KOPT-K1 (cell line): ENCODE measurements at regions not wholly inside any gene's neighbourhood (a gene's known extent, or its start where the extent isn't known, plus 50 kb on each side); places are given as distances from the start of the nearest gene placed in this dataset.
"Not testable (repeated sequence)": the region's sequence is repeated elsewhere in the genome, so short reads cannot be mapped to it uniquely, and the experiment has no call there.

Experiments
- H3K27ac ChIP-seq: fragments of 200-600 bp; sonication (generic); 2 replicates; pipeline ENCODE4 v1.5.1; 2016; ENCODE audit warnings: antibody characterized with exemption, mild to moderate bottlenecking, low read depth, low read length; ENCODE audit not compliant: poor library complexity, severe bottlenecking
- H3K36me3 ChIP-seq: fragments of 200-600 bp; sonication (generic); 2 replicates; pipeline ENCODE4 v1.5.1; 2017; ENCODE audit warnings: antibody characterized with exemption, mild to moderate bottlenecking, low read length, moderate library complexity; ENCODE audit not compliant: insufficient read depth
- H3K9me3 ChIP-seq: fragments of 200-600 bp; sonication (generic); 2 replicates; pipeline ENCODE4 v1.5.1; 2017; ENCODE audit warnings: antibody characterized with exemption, low read length, mild to moderate bottlenecking; ENCODE audit not compliant: insufficient read depth, poor library complexity, severe bottlenecking

DNA sequence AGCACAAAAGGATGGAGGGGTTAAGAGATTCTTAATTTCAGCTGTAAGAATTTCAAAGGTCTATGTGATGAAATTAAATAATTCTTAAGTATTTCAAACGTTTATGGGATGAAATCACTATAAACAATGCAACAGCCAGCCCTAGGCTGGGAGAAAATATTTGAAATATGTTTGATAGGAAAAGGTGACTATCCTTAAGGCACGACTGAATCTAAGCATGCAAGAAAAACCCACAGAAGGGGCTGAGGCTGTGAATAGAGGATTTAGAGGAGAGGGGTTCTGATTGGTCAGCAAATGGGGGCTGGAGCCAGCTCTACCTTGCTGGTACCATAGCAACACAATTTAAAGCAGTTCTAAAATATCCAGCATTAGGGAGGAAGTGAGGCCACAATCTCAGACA, 220.8 kb upstream of the ATP10A start:
- H3K9me3 ChIP-seq = no peaks in the 10 kb centered on the region
- no peaks in the 10 kb centered on the region for H3K36me3 ChIP-seq
- no peak overlapping the region for H3K27ac ChIP-seq

DNA sequence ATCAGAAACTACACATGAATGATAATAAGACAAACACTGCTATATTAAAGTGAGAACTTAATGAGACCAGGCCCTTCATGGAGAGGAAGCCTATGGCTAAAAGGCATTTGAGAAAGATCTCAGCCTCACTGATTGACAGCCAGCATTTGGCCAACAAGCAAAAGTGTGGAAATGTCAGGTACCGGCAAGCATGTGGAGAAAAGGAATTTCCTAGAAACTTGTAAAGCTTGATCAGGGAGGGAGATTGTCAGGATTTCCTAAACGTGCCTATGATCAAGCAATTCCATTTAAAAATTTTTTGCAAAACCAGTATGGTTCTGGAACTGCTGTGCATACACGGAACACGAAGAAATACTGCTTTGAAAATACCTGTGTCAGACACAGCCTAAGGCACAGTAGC, 220.3 kb upstream of the ATP10A start:
- no peaks in the 10 kb centered on the region for H3K36me3 ChIP-seq
- peak overlapping the region; percentile 72 for H3K27ac ChIP-seq
- H3K9me3 ChIP-seq = no peaks in the 10 kb centered on the region

DNA sequence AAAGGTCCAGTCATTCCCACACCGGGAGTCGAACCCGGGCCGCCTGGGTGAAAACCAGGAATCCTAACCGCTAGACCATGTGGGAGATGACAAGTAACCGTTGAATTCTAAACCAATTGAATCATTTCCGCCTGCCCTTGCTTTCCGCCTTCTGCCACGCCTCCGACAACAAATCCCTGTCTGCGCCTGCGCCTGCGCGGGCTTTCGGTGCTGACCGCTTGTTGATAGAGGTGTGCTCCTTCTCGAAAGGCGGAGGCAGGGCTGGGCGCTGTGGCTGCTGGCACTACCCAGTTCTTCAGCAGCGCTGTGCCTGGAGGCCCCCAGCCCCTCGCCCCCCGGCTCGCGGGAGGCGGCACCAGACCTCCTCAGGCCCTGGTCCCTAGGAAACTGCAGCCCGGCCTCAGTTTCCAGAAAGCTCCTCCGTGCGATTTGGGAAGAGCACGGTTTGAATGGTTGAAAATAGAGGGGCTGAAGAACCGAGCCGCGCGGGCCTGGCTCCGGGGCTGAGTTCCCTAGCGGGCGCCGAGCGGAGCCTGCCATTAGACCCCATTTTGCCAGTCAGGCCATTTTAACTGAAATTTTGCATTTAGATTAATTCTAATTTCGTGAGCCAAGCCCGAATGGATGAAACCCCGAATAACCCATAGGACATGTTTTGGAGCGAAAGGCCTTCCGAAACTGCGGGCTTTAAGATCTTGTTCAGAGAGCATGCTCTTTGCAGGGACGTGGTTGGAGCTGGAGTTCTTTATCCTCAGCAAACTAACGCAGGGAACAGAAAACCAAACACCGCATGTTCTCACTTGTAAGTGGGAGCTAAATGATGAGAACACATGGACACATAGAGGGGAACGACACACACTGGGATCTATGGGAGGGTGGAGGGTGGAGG, 219.3 kb upstream of the ATP10A start:
- no peaks in the 10 kb centered on the region for H3K9me3 ChIP-seq

DNA sequence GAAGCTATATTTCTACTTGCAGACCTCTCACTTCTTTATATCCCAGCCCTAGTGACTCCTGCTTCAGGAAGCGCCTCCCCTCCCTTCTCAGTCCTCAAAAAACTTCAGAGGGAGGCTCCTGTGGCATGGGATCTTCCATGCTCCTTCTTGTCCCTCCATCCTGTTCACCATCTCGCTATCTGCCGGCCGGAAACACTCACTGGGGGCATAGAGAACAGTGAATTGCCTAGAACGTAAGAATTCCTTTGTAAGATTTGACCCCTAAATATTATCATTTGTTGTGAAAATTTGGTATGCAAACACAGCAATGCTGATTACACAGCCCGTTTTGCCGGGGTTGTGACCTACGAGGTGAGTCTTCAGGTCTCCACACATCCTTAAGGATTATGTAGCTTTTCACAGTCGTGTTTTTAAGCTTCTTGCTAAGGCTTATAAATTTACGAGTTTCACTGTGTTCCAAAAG, 218.7 kb upstream of the ATP10A start:
- H3K9me3 ChIP-seq = no peaks in the 10 kb centered on the region
- peak overlapping the region; percentile 72 for H3K27ac ChIP-seq
- H3K36me3 ChIP-seq = no peaks in the 10 kb centered on the region

More for the DNA sequence above, 219.3 kb upstream of the ATP10A start:
- no peaks in the 10 kb centered on the region for H3K36me3 ChIP-seq
- peak overlapping the region; percentile 72 for H3K27ac ChIP-seq

DNA sequence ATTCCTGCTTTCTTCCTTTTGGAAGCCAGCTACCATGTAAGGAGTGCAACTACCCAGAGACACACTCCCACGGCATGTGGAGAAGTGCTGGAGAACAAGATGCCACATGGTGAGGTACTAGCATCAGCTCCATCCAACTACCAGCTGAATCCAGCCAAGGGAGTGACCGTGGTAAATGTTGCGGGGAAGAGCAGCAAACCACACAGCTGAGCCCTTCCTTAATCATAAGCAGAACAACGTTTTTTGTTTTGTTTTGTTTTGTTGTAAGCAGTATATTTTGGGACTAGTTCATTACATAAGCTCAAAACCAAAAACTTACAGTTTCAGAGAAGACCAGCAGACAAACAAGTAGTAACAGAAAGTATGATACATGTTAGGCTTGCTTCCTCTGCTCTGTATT, 212.6 kb upstream of the ATP10A start:
- Histone ChIP-seq H3K27ac (no peak overlapping the region), H3K9me3 (peaks cover 5% of the 10 kb centered on the region), H3K36me3 (no peaks in the 10 kb centered on the region)

DNA sequence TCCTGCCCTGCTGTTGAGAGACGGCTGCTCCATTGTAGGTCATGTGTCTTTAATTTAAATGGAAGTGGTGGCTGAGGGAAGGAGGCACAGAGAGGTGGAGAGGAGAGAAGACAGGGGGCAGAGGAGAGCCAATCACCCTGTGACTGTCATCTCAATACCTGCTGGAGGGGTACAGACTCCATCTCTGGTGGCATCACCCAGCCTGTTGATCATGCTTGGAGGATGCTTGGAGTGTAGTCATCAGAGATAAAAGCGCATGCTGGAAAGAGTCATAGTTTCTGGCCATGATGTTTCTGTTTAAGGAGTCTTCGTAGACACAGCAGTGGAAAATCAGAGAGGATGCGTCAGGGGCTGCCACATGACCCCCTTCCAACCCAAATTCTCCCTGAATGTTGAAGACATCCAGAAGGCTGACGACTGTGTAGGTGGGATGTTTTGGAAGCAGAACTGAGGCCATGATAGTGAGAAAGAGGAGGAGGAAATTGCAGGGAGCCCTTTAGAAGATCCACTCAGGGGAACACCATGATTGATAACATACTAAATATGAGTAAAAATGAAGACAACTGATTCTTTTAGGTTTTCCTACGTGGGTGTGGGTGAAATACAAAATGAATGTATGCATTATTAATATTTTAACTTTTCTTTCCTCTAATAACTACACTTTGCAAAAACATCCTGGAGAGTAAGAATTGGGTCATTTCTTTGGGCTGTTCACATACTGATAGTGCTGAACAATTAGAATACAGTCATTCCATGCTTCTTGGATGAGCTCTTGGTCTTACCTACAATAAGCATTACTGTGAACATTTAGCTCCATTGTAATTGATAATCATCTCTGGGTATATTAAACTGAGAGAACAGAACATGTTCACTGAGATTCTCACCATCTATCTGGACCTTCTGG, 210.6 kb upstream of the ATP10A start:
- no peaks in the 10 kb centered on the region for H3K36me3 ChIP-seq
- no peak overlapping the region for H3K27ac ChIP-seq
- peaks cover 5% of the 10 kb centered on the region for H3K9me3 ChIP-seq

DNA sequence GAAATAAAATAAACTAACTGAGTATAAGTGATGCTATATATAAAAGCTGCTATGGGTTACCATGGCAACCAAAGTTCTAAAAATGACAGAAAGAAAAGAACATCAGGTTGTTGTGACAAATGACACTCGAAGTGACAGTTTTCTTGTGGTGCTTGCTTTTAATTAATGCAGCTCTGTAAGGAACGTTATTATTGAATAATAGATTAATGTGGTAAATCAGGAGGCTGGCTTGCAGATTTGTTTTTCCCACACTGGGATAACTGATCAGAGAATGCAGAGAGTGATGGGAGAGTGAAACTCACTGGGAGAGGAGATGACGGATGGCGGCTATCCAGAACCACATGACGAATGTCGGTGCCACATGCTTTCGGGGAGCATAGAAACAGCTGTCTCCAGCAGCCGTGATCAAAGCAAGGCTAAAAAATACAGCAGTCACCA, 207.0 kb upstream of the ATP10A start:
- no peak overlapping the region for H3K27ac ChIP-seq
- H3K36me3 ChIP-seq = no peaks in the 10 kb centered on the region

DNA sequence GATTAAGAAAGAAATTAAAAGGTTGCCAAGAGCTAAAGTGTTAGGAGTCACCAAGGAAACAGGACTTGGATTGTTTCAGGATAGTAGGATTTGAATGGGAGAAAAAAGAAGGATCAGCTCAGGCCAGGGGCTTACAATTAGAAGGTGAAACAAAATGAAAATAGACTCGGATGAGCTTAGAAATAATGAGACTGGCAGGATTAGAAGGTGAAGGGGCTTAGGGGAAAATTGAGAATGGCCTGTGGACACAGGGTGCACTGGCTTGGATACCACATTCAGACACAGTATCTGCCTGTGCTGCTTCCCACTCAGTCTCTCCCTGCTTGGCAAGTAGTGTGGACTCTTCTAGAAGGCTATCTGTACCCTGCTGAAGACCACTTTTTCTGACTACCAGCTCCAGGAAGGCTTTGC, 206.1 kb upstream of the ATP10A start:
- H3K36me3 ChIP-seq = no peaks in the 10 kb centered on the region
- peaks cover 5% of the 10 kb centered on the region for H3K9me3 ChIP-seq
- H3K27ac ChIP-seq = no peak overlapping the region

More for the DNA sequence above, 207.0 kb upstream of the ATP10A start:
- H3K9me3 ChIP-seq = peaks cover 5% of the 10 kb centered on the region

DNA sequence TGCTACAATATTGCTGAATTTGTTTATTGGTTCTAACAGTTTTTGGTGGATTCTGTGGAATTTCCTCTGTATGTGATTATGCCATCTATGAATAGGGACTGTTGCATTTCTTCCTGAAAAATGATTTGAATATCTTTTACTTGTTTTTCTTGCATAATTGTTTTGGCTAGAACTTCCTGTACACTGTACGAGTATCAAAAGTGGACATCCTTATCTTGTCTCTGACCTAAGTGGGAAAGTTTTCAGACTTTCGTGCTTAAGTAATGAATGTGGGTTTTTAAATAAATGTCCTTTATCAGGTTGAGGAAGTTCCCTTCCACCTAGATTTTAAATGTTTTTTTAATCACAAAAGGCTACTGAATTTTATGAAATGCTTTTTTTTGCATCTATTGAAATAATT, 203.8 kb upstream of the ATP10A start:
- Histone ChIP-seq H3K9me3 (peaks cover under 1% of the 10 kb centered on the region), H3K36me3 (no peaks in the 10 kb centered on the region)

DNA sequence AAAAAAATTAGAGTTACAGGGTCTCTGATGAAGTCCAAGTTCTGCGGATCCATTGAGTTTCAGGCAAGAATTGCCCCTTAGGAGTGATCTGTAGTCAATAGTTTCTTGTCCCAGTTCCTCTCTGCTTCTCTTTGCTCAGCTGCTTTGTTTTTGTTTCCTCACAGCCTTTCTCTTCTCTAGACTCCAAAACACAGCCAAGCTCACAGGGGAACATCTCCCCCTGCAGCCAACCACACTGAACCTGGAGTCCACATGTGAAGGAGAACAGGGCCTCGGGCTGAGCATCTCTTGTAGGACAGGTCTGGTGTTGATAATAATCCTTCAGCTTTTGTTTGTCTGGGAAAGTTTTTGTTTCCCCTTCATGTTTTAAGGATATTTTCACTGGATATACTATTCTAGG, 202.6 kb upstream of the ATP10A start:
- Histone ChIP-seq H3K36me3 (no peaks in the 10 kb centered on the region), H3K9me3 (no peaks in the 10 kb centered on the region), H3K27ac (no peak overlapping the region)

More for the DNA sequence above, 203.8 kb upstream of the ATP10A start:
- H3K27ac ChIP-seq = no peak overlapping the region

DNA sequence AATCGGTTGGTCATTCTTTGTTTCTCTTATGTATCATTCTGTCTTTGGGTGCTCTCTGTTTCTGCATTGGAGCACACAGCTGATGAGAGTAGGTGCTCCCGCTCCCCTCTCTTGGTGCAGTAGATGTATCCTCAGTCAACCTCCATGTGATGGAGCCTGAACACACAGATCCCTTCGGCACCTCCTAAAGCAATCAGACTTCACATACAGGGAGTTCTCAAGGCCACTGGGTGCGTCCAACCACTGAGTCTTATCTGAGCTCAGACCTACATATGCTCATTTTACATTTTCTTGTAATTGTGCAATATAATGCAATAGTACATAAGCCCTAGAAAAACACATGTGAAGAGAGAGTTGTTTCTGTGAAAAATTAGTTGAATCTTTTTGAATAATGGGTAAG, 198.1 kb upstream of the ATP10A start:
- Histone ChIP-seq H3K36me3 (no peaks in the 10 kb centered on the region), H3K9me3 (no peaks in the 10 kb centered on the region), H3K27ac (no peak overlapping the region)

DNA sequence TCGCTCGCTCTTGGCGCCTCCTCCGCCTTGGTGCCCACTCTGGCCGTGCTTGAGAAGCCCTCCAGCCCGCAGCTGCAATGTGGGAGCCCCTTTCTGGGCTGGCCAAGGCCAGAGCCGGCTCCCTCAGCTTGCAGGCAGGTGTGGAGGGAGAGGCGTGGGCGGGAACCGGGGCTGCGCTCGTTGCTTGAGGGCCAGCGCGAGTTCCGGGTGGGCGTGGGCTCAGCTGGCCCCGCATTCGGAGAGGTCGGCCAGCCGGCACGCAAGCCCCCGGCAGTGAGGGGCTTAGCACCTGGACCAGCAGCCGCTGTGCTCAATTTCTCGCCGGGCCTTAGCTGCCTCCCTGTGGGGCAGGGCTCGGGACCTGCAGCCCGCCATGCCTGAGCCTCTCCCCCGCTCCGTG, 193.6 kb upstream of the ATP10A start:
- H3K36me3 ChIP-seq, H3K27ac ChIP-seq, H3K9me3 ChIP-seq: not testable (repeated sequence)

DNA sequence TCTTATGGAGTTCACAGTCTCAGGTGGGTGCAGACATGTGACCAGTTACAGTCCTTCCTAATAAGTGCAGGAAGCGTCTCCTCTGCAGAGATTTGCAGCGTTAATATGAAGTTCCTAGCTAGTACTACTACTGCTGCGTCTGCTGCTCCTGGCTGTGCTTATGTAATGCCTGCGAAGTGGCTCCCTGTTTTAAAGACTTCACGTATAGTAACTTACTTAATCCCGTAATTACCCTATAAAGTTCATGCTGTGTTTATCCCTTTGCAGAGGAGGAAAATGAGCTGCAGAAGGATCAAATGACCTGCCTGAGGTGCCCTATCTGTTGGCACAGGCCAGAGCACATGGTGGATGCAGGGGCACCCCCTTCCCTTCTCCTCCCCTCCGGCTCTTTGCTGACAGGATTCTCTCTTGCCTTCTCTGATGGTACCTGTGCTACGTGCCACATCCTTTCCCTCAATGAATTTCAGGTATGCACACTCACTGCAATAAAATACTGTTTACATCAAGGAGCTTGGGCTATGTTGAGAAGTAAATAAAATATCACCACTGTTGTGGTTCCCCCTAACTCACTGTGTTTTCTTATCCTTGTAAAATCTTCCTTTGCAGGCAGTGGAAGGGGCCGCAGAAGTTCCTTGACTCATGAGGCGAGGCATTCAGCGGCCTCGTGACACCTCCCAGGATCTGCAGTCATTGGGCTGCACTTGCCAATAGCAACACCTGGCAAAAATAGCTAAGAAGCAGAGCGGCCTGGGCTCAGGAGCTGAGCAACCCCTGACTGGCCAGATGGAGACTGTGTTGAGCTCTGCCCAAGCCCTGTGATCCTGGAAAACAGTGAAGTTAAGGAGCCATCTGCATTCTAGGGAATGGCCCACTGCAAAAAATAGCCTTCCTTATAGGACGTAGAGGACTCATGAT, 188.9 kb upstream of the ATP10A start:
- Histone ChIP-seq H3K27ac (no peak overlapping the region), H3K9me3 (no peaks in the 10 kb centered on the region), H3K36me3 (no peaks in the 10 kb centered on the region)

DNA sequence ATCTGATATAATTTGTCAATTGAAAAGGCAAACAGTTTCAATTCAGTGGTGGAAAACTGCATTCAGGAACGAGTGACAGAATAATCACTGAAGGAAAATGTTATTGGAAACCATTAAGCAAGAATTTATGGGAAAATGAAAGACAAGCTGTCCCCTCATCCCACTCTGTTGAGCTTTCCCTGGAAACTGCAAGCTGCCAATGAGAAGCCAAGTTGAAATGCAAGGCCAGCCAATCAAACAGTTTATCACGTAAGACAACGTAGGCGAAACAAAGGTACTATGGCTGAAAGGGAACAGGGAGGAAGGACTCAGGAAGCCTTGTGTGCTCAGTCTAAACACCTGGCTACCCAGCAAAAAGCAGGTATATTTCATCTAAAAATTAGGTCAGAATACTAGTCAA, 187.9 kb upstream of the ATP10A start:
- Histone ChIP-seq H3K9me3 (no peaks in the 10 kb centered on the region), H3K36me3 (no peaks in the 10 kb centered on the region), H3K27ac (no peak overlapping the region)
